GM18505 (cell line): ENCODE measurements at regions not wholly inside any gene's neighbourhood (a gene's known extent, or its start where the extent isn't known, plus 50 kb on each side); places are given as distances from the start of the nearest gene placed in this dataset.

Experiments used
- ATAC-seq: cut with Tn5 transposase; IDR thresholded peaks from one replicate; pipeline ENCODE4 v1.9.1; 2021; ENCODE audit not compliant: unreplicated experiment
- POLR2A ChIP-seq: IDR thresholded peaks from 4 replicates; pipeline ENCODE4 v1.6.1; 2011; ENCODE audit warnings: borderline replicate concordance; ENCODE audit not compliant: insufficient read depth, insufficient read length; ENCODE audit errors: extremely low read depth

DNA sequence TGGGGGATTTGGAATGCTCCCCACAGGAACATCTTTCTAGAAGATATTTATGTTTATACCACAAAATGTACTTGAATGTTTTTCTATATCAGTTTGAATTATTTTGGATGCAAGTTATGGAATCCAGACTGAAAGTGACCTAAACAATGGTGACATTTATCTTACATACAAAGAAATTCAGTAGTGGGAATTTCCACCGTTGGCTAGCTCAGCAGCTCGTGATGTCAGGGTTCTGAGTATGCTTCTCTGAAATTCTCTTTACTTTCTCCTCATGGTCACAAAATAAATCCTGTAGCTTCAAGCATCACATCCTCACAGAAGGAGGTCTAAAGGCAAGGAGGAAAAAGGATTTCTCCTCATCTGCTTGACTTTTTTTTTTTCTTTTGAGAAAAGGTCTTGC, 105.3 kb downstream of the AKAIN1 start:
- TF ChIP-seq POLR2A = no peak
- ATAC-seq = no peak

DNA sequence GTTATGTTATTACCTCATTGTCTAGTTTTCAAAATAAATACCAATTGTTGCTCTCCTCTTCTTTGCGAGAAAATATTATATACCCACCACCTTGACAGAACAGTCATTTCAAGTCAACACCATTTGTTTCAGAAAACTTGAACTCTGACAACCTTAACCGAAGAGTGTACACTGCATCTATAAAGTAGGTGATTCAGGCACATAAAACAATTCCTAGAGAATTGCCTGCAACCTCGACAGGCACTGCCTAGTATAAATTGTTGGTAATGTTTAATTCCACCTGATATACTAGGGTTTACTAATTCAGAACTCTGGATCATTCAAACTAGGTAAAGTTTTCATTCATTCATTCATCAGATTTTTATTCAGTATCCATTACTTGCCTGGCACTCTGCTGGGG, 121.8 kb downstream of the AKAIN1 start:
- no peak for ATAC-seq
- no peak for TF ChIP-seq POLR2A

DNA sequence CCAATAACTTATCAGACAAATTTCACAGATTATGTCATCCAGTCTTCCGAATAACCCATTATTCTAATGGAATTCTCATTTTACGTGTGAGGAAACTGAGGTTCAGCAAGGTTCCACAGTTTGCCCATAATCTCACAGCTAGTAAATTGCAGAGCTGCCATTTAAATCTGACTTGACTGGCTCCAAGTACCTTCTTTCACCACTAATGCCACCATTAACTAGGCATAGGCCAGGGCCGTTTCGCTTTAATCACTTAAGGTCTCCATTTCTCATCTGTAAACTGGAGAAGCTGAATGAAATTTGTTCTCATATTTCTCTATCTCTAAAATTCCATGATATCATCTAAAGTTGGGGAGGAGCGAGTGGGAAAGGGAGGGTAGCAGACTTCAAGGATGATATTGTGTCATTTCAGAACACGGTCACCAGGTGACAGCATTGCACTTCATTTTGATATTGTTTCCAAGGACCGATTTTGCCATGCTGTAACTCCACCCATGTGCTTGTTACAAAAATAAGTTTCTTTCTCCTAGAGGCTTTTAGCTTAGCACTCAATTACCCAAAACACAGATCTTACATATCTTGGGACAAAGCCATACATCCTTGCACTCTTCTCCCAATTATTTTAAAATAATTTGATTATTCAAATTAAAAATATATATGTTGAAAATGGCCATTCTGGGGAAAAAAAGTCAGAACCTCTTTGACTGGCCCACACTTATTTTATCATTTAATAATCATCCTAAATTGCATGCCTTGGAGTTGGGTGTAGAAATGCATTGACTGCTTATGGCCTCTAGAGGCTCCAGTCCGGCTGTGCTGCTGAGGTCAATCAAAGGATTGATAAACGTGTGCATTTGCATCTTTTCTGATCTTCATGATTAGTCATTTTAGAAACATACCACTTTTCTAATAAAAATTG, 123.8 kb downstream of the AKAIN1 start:
- peak; percentile 73 for ATAC-seq
- no peak for TF ChIP-seq POLR2A

DNA sequence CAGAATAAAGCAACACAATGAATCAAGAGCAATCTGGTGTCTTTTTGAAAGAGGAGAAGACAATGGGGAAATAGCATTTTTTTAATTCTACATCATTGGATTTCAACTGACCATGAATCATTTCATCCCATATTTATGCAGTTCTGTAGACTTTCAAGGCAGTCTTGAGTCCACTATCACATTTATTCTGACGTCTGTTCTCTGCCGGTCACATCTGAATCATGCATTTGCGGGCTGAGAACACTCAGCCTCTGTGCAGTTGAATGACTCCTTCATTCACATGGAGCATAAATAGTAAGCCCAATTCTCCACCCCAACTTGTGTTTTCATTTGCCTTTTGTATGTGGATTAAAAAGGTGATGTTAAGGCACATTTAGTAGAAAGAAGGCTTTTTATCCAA, 128.2 kb downstream of the AKAIN1 start:
- no peak for ATAC-seq
- no peak for TF ChIP-seq POLR2A

DNA sequence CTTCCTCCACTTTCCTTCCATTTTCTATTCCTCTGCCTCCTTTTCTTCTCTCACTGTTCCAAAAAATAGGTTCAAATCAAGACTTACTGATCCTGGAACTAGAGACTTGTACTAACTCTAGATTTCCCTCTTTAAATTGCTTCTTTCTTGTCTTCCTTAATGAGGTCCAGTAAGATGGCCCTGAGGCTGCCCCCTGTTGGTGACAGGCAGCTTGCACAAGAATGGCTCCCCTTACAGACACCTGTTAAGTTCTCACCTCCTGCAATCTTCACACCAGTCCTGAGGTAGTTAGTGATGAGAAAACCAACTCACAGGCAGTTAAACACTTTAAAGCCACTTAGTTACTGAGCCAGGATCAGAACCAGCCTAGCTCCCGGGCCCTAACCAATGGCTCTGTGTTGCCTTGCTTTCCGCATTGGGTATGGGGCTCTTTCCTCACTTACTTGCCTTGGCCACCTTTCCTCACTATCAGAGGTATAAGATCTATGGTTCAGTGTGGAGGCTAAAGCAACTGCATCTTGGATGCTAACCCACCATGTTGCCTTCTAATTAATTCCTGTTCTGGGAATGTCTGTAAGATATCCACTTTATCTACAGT, 130.6 kb downstream of the AKAIN1 start:
- no peak for ATAC-seq
- no peak for TF ChIP-seq POLR2A

DNA sequence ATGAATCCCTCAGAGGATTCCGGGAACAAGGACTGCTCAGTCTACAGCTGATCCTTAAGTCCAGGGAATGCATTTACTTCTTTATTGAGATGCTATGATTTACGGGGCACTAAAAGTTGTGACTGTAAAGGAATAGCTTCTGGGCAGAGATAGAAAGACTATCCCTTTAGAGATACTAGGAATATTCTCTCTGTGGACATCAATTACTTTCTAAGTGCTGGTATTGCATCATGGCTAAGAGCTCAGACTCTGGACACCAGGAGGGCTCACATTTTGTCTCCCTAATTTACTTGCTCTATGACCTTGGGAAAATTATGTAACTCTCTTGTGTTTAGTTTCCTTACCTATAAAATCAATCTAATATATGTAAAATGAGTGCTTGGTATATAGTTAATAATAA, 131.4 kb downstream of the AKAIN1 start:
- ATAC-seq = no peak

DNA sequence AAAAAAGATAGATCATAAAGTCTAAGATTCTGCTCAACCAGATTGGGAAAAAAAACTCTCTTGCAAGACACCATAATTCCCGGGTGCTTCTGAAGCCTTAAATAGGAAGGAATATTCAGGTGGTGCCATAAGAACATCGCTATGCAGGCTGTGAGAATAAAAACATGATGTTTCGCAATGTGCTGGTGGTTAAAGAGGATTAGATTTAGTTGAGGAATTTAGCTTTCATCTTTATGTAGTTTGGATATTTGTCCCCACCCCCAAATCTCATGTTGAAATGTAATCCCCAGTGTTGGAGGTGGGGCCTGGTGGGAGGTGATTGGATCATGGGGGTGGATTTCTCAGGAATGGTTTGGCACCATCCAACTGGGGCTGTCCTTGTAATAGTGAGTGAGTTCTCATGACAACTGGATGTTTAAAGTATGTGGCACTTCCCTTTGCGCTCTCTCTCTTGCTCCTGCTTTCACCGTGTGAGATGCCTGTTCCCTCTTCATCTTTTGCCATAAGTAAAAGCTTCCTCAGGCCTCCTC, 132.2 kb downstream of the AKAIN1 start:
- no peak for ATAC-seq
- no peak for TF ChIP-seq POLR2A

More for the DNA sequence above, 131.4 kb downstream of the AKAIN1 start:
- TF ChIP-seq POLR2A = no peak

DNA sequence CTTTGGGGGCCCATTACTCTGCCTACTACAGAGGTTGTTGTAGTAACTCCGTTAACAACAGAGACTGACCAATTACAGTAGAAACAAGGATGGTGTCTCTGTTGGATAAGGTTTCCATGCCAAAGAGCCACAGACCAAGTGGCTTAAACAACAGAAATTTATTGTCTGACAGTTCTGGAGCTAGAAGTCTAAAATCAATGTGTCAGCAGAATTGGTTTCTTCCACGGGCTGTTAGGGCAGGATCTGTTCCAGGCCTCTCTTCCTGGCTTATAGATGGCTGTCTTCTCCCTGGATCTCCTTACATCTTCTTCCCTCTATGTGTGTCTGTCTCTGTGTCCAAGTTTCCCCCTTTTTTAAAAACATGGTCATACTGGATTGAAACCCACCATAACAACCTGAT, 135.3 kb downstream of the AKAIN1 start:
- no peak for TF ChIP-seq POLR2A
- ATAC-seq = no peak

DNA sequence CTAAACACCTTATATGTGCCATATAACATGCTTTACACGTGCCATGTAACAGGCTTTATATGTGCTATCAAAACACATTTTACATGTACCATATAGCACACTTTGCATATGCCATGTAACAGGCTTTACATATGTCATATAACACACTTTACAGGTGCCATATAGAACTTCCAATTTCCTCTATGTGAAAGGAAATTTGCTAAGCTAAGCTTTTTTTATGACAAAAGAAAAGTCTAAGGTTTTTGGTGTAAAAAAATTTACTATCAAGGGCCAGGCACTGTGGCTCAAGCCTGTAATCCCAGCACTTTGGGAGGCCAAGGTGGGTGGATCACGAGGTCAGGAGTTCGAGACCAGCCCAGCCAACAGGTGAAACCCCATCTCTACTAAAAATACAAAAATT, 136.5 kb downstream of the AKAIN1 start:
- ATAC-seq = no peak
- TF ChIP-seq POLR2A = no peak

DNA sequence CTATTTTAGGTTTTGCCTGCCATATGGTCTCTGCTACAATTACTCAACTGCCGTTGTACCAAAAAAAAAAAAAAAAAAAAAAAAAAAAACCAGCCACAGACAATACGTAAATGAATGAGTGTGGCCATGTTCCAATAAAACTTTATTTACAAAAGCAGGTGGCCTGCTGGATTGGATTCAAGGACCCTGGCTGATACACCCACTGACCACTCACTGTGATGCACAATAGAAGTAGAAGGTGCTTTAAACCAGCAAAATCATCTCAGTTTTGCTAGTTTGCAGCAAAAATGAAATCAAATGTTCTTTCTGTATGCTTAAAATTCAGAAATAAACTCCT, 137.4 kb downstream of the AKAIN1 start:
- no peak for ATAC-seq
- TF ChIP-seq POLR2A = no peak

DNA sequence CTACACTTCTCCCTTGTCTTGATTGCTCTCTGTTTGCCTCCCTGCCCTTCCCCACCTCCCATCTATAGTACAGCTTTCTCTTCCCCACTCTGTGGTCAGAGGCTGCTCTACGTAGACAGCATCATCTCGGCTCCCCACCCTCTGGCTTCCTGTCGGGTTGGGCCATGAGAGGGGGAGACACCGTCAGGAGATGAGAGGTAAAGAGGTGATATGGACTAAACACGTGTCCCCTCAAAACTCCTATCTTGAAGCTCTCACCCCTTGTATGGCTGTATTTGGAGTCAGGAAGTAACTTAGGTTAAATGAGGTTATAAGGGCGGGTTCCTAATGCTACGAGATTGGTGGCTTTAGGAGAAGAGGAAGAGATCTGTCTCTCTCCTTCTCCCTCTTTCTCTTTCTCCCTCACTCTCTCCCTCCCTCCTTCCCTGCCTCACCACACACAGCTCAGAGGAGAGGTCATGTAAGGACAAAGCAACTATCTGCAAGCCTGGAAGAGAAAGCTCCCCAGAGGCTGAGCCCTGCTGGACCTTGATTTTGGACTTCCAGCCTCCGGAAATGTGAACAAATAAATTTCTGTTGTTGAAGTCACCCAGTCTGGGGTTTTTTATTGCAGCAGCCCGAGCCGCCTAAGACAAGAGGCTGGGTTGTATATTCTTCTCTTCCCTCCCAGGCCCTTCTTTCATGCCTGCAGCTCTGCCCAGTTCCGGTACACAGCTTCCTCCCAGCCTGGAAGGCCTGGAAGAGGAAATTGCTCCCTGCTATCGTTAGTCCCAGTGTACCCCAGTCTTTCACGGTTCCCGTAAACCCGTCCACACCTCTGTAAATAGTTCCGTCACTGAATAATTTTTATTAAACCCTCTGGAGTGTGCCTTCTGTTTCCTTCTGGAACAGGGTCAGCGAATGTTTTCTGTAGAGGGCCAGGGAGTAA, 138.0 kb downstream of the AKAIN1 start:
- no peak for TF ChIP-seq POLR2A
- peak; percentile 53 for ATAC-seq

DNA sequence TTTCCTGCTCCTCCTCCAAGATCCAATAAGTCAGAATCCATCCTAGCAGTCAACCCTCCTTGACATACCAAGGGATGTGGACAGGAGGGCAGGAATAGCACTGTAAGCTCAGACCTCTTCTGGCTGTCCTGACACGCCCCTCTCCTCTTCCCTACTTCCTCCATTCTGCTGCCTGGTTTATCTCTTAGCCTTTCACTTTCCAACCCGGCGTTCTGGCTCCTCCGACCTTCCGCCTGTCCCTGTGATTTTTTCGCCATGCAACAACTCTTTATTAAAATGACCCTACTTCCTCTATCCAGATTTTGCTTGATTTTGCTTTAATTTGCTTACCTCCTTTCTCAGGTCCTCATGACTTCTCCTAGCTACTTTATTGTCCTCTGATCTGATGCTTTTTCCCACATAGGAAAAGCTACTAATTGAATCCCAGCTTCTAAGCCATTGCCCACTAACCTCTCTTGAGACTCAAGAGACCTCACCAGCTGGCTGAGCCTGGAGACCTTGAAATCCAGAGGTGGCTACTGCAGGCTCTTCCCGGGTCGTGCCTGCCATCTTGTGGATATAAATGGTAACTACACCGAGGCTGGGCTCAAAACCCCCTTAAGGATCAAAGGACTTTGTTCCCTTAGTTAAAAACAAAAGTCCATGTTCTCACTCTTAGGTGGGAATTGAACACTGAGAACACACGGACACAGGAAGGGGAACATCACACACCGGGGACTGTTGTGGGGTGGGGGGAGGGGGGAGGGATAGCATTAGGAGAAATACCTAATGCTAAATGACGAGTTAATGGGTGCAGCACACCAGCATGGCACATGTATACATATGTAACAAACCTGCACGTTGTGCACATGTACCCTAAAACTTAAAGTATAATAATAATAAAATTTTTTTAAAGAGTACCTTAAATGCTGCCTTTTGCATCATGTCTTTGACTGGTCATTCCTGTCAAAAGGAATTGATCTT, 139.4 kb downstream of the AKAIN1 start:
- TF ChIP-seq POLR2A = no peak
- ATAC-seq = peak; percentile 80

DNA sequence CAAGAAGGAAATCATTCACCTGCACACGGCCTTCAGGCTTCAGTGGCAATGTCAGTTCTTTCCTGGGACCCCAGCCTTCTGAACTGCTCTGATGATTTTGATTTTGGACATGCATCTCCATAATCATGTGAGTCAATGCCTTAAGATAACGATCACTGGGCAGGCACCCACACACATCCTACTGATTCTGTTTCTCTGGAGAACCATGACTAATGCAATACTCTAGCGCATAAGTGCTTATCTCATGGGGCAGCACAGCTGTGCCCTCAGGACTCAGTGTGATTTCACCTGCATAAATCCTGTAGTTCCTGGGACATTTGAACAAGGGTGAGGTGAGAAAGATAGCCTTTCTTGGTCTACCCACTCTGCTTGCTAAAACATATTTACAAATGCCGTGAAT, 144.6 kb downstream of the AKAIN1 start:
- ATAC-seq = no peak
- no peak for TF ChIP-seq POLR2A

DNA sequence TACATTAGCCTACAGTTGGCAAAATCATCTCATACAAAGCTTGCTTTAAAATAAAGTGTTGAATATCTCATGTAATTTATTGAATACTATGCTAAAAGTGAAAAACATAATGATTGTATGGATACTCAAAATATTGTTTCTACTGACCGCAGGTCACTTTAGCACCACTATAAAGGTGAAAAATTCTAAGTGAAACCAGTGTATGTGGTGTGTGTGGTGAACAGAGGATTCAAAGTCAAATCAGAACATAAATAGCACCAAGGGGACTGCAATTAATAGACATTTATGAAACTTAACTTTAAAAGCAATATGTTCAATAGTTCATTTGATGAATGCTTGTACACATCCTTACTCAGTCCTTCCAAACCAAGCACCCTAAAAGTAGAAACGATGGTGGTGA, 145.8 kb downstream of the AKAIN1 start:
- ATAC-seq = no peak
- no peak for TF ChIP-seq POLR2A
